ENCODE measurements at regions not wholly inside any gene's neighbourhood (a gene's known extent, or its start where the extent isn't known, plus 50 kb on each side); places are given as distances from the start of the nearest gene placed in this dataset.
"Not testable (repeated sequence)": the region's sequence is repeated elsewhere in the genome, so short reads cannot be mapped to it uniquely, and the experiment has no call there.

GRCh38 chr16:29326164-29327125 is 80.1 kb downstream of the NPIPB11 start:
- TF ChIP-seq POLR2A, CTCF (IDR thresholded peaks at IDR 0.05): not testable (repeated sequence)

Data from thyroid gland (tissue), 4 donors.